Left lung (tissue), 4 donors: ENCODE measurements at regions not wholly inside any gene's neighbourhood (a gene's known extent, or its start where the extent isn't known, plus 50 kb on each side); places are given as distances from the start of the nearest gene placed in this dataset.

Source experiments
- ATAC-seq: fragments of 200-7000 bp; cut with Tn5 transposase; one replicate; pipeline ENCODE4 v1.9.1; 2020; ENCODE audit warnings: moderate library complexity
- DNase-seq, 4 donors: peaks; one replicate each; pipeline ENCODE4 v3.0.0-alpha.2; 2013 to 2020
- H3K27ac ChIP-seq, 2 donors: fragments of 200-600 bp; sonication (generic) in 1 of 2; one replicate each; pipeline versions ENCODE4 v1.5.0 to v1.8.0; 2020 to 2021
- H3K27me3 ChIP-seq, 2 donors: fragments of 200-600 bp; sonication (generic) in 1 of 2; one replicate each; pipeline versions ENCODE4 v1.5.0 to v1.8.0; 2020 to 2021
- H3K36me3 ChIP-seq, 2 donors: fragments of 200-600 bp; sonication (generic) in 1 of 2; one replicate each; pipeline versions ENCODE4 v1.5.0 to v1.8.0; 2020 to 2021
- H3K4me1 ChIP-seq, 2 donors: fragments of 200-600 bp; one replicate each; pipeline ENCODE4 v1.8.0; 2021
- H3K4me3 ChIP-seq, 2 donors: fragments of 200-600 bp; sonication (generic) in 1 of 2; one replicate each; pipeline versions ENCODE4 v1.5.0 to v1.8.0; 2020 to 2021; ENCODE audit warnings: mild to moderate bottlenecking in 1 of 2
- H3K9me3 ChIP-seq, 2 donors: fragments of 200-600 bp; sonication (generic) in 1 of 2; one replicate each; pipeline versions ENCODE4 v1.5.0 to v1.8.0; 2020 to 2021
- intact Hi-C, 2 donors: fragments of 100-400 bp; cut with DNase I; formaldehyde crosslinking; loops; one replicate each; pipeline versions ENCODE4 v1.11.2 to v1.14.2; 2022
- TF ChIP-seq, protein P1 (sequence below), 2 donors: fragments of 200-600 bp; sonication (generic) in 1 of 2; IDR thresholded peaks; one replicate each; pipeline versions ENCODE4 v1.5.0 to v1.8.0; 2021; ENCODE audit warnings: antibody characterized with exemption in 2 of 2
- donor health status: DM: no; HTN: yes; CAD: no.
- donor health status: DM: no; HTN: no; CAD: no.

DNA sequence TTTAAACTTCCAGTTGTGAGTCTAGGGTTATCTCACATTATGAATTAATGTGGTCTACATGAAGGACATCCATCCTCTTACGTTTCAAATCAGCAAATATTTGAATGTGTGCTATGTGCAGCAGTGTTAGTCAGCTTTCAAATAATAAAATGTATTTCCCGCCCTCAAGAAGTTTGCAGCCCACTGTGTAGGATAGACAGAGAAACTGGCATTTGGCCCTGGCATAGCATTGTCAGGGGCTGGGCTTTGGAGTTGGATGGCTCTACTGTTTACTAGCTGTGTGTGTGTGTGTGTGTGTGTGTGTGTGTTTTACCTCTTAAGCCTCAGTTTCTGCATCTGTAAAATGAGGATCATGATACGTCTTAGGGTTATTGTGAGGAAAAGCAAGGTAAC lies 400.5 kb upstream of the C2CD4B start:
- Histone ChIP-seq H3K9me3 (no peaks in the 10 kb centered on the region), H3K4me3 (no peak overlapping the region), H3K27me3 (peaks cover 0 to 17% of the 10 kb centered on the region in 2 donors), H3K27ac (no peak overlapping the region), H3K36me3 (no peaks in the 10 kb centered on the region), H3K4me1 (peaks cover 0 to 11% of the 10 kb centered on the region in 2 donors)
- DNase-seq (no peak), ATAC-seq (no peak)
- TF ChIP-seq, protein P1, sequence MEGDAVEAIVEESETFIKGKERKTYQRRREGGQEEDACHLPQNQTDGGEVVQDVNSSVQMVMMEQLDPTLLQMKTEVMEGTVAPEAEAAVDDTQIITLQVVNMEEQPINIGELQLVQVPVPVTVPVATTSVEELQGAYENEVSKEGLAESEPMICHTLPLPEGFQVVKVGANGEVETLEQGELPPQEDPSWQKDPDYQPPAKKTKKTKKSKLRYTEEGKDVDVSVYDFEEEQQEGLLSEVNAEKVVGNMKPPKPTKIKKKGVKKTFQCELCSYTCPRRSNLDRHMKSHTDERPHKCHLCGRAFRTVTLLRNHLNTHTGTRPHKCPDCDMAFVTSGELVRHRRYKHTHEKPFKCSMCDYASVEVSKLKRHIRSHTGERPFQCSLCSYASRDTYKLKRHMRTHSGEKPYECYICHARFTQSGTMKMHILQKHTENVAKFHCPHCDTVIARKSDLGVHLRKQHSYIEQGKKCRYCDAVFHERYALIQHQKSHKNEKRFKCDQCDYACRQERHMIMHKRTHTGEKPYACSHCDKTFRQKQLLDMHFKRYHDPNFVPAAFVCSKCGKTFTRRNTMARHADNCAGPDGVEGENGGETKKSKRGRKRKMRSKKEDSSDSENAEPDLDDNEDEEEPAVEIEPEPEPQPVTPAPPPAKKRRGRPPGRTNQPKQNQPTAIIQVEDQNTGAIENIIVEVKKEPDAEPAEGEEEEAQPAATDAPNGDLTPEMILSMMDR (IDR thresholded peaks at IDR 0.05) = no peak
- intact Hi-C loops = no loop called here

DNA sequence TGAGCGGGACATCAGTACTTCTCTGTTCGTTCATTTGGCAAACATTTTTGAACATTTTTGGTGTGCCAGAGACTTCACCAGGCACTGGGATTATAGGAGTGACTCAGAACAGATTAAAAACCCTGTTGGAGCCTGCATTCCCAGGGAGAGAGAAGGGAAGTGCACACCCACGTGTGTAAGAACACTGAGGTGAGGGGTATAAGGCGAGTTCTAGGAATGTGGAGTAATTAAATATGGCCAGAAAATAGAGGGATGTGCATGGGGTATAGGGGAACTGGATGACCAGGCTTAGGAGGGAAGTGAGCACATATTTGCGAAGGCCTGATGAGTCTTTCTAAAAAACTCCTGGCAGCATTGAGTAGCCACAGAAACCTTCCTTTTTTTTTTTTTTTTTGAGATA lies 401.2 kb upstream of the C2CD4B start:
- intact Hi-C loops = no loop called here
- TF ChIP-seq, protein P1 (IDR thresholded peaks at IDR 0.05) = no peak
- no peak for DNase-seq
- Histone ChIP-seq H3K4me1 (peaks cover 0 to 11% of the 10 kb centered on the region in 2 donors), H3K27ac (no peak overlapping the region), H3K36me3 (no peaks in the 10 kb centered on the region), H3K9me3 (no peaks in the 10 kb centered on the region), H3K4me3 (no peak overlapping the region), H3K27me3 (peaks cover 0 to 17% of the 10 kb centered on the region in 2 donors)
- ATAC-seq = no peak

DNA sequence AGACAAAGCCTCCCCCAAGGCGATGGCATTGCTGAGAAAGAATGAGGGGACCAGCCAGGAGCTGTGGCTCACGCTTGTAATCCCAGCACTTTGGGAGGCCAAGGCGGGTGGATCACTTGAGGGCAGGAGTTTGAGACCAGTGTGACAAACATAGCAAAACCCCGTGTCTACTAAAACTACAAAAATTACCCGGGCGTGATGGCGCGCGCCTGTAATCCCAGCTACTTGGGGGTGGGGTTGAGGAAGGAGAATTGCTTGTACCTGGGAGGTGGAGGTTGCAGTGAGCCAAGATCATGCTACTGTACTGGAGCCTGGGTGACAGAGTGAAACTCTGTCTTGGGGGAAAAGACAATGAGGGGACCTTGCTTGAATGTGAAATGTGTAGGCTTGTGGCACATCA lies 402.4 kb upstream of the C2CD4B start:
- Histone ChIP-seq H3K27ac (no peak overlapping the region), H3K4me1 (peaks cover 0 to 11% of the 10 kb centered on the region in 2 donors), H3K36me3 (no peaks in the 10 kb centered on the region), H3K4me3 (no peak overlapping the region), H3K9me3 (no peaks in the 10 kb centered on the region), H3K27me3 (peaks cover 0 to 17% of the 10 kb centered on the region in 2 donors)
- TF ChIP-seq, protein P1 (IDR thresholded peaks at IDR 0.05) = no peak
- intact Hi-C loops = no loop called here
- DNase-seq = no peak
- no peak for ATAC-seq

DNA sequence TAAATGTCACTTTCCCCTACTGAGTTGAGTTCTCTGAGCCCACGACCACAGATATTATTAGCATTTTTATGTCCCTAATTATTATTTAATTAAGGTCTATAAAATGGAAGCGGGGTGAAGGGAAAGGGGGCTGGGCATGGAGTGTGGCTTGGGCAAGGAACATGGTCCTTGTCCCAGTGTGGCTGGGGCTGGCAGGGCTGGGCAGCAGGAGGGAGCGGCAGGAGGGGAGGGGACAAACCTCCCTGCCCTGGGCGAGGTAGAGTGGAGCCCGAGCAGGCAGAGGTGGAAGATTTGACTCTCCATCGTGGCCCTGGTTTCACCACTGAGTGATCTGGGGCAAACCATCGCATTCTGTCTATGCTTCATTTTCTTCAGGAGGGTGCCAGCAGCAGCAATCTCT lies 402.9 kb upstream of the C2CD4B start:
- TF ChIP-seq, protein P1 (IDR thresholded peaks at IDR 0.05) = no peak
- Histone ChIP-seq H3K9me3 (no peaks in the 10 kb centered on the region), H3K36me3 (no peaks in the 10 kb centered on the region), H3K4me1 (peaks cover 0 to 11% of the 10 kb centered on the region in 2 donors), H3K27me3 (peaks cover 0 to 17% of the 10 kb centered on the region in 2 donors), H3K4me3 (no peak overlapping the region), H3K27ac (no peak overlapping the region)
- no peak for DNase-seq
- intact Hi-C loops = no loop called here
- no peak for ATAC-seq

DNA sequence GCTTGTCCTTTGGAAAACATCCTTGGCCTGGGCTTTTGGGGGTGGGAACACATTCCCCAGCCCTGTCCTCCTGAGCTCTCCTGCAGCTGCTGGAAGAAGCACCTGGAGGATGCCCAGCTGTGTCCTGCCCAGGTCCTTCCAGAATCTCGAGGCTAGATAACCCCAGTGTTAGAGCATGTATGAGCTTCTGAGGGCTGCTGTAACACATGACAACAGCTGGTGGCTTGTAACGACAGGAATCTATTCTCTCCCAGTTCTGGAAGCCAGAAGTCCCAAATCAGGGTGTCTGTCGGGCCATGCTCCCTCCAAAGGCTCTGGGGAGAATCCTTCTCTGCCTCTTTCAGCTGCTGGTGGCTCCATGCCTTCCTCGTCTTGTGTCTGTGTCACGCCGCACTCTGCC lies 403.6 kb upstream of the C2CD4B start:
- TF ChIP-seq, protein P1 (IDR thresholded peaks at IDR 0.05) = no peak
- Histone ChIP-seq H3K9me3 (no peaks in the 10 kb centered on the region), H3K4me1 (peaks cover 0 to 11% of the 10 kb centered on the region in 2 donors), H3K36me3 (no peaks in the 10 kb centered on the region), H3K27me3 (peaks cover 0 to 12% of the 10 kb centered on the region in 2 donors), H3K4me3 (no peak overlapping the region), H3K27ac (no peak overlapping the region)
- intact Hi-C loops = no loop called here
- DNase-seq (no peak), ATAC-seq (no peak)
